ENCODE measurements at regions not wholly inside any gene's neighbourhood (a gene's known extent, or its start where the extent isn't known, plus 50 kb on each side); places are given as distances from the start of the nearest gene placed in this dataset.
"Not testable (repeated sequence)": the region's sequence is repeated elsewhere in the genome, so short reads cannot be mapped to it uniquely, and the experiment has no call there.

GRCh38 chr1:199453723-199454122 is 573.8 kb upstream of the NR5A2 start:
- H3K27ac Mint-ChIP-seq, result no peak overlapping the region
- no peaks in the 10 kb centered on the region for H3K36me3 Mint-ChIP-seq
- H3K4me3 Mint-ChIP-seq, result no peak overlapping the region
- DNase-seq (ENCODE audit: low spot score in 2 of 2), result no peak
- H3K4me1 Mint-ChIP-seq, result no peaks in the 10 kb centered on the region
- H3K9me3 Mint-ChIP-seq, result no peaks in the 10 kb centered on the region
- ATAC-seq, result no peak

- Mint-ChIP-seq H3K27ac (no peak overlapping the region), H3K36me3 (no peaks in the 10 kb centered on the region), H3K4me1 (no peaks in the 10 kb centered on the region), H3K4me3 (no peak overlapping the region), H3K9me3 (peaks cover 3% of the 10 kb centered on the region)
- ATAC-seq (no peak), DNase-seq (ENCODE audit: low spot score in 2 of 2) (no peak)
Measured at GRCh38 chr1:199460933-199461332, 566.6 kb upstream of the NR5A2 start.

- H3K27ac Mint-ChIP-seq, result no peak overlapping the region
- H3K4me3 Mint-ChIP-seq, result no peak overlapping the region
- H3K4me1 Mint-ChIP-seq, result no peaks in the 10 kb centered on the region
- no peaks in the 10 kb centered on the region for H3K36me3 Mint-ChIP-seq
- no peak for DNase-seq (ENCODE audit: low spot score in 2 of 2)
- peaks cover 3% of the 10 kb centered on the region for H3K9me3 Mint-ChIP-seq
- peak; percentile 62 for ATAC-seq
Measured at GRCh38 chr1:199463521-199464127, 563.9 kb upstream of the NR5A2 start.

- no peak for DNase-seq (ENCODE audit: low spot score in 2 of 2)
- no peak overlapping the region for H3K27ac Mint-ChIP-seq
- H3K36me3 Mint-ChIP-seq, result no peaks in the 10 kb centered on the region
- peaks cover 3% of the 10 kb centered on the region for H3K9me3 Mint-ChIP-seq
- ATAC-seq, result no peak
- H3K4me1 Mint-ChIP-seq, result no peaks in the 10 kb centered on the region
- H3K4me3 Mint-ChIP-seq, result no peak overlapping the region
Measured at GRCh38 chr1:199466961-199467360, 560.5 kb upstream of the NR5A2 start.

GRCh38 chr1:199472018-199472417 is 555.5 kb upstream of the NR5A2 start:
- no peak for DNase-seq (ENCODE audit: low spot score in 2 of 2)
- H3K4me1 Mint-ChIP-seq, result no peaks in the 10 kb centered on the region
- no peak for ATAC-seq
- no peak overlapping the region for H3K4me3 Mint-ChIP-seq
- H3K36me3 Mint-ChIP-seq, result no peaks in the 10 kb centered on the region
- H3K9me3 Mint-ChIP-seq, result no peaks in the 10 kb centered on the region
- H3K27ac Mint-ChIP-seq, result no peak overlapping the region

GRCh38 chr1:199472978-199473377 is 554.5 kb upstream of the NR5A2 start:
- DNase-seq (ENCODE audit: low spot score in 2 of 2), result no peak
- no peak for ATAC-seq
- Mint-ChIP-seq H3K36me3 (no peaks in the 10 kb centered on the region), H3K4me3 (no peak overlapping the region), H3K4me1 (no peaks in the 10 kb centered on the region), H3K27ac (no peak overlapping the region), H3K9me3 (no peaks in the 10 kb centered on the region)

GRCh38 chr1:199474738-199475137 is 552.8 kb upstream of the NR5A2 start:
- Mint-ChIP-seq H3K4me1 (no peaks in the 10 kb centered on the region), H3K27ac (no peak overlapping the region), H3K36me3 (no peaks in the 10 kb centered on the region), H3K4me3 (no peak overlapping the region), H3K9me3 (no peaks in the 10 kb centered on the region)
- ATAC-seq (no peak), DNase-seq (ENCODE audit: low spot score in 2 of 2) (no peak)

- Mint-ChIP-seq H3K4me3 (no peak overlapping the region), H3K4me1 (no peaks in the 10 kb centered on the region), H3K9me3 (no peaks in the 10 kb centered on the region), H3K36me3 (no peaks in the 10 kb centered on the region), H3K27ac (no peak overlapping the region)
- no peak for ATAC-seq
- no peak for DNase-seq (ENCODE audit: low spot score in 2 of 2)
Measured at GRCh38 chr1:199482426-199482825, 545.1 kb upstream of the NR5A2 start.

- Mint-ChIP-seq H3K4me3 (no peak overlapping the region), H3K27ac (no peak overlapping the region), H3K9me3 (peaks cover 6% of the 10 kb centered on the region), H3K36me3 (no peaks in the 10 kb centered on the region), H3K4me1 (no peaks in the 10 kb centered on the region)
- no peak for ATAC-seq
- no peak for DNase-seq (ENCODE audit: low spot score in 2 of 2)
Measured at GRCh38 chr1:199489594-199489993, 537.9 kb upstream of the NR5A2 start.

- H3K4me3 Mint-ChIP-seq, result no peak overlapping the region
- H3K4me1 Mint-ChIP-seq, result no peaks in the 10 kb centered on the region
- H3K9me3 Mint-ChIP-seq, result peaks cover 12% of the 10 kb centered on the region
- no peaks in the 10 kb centered on the region for H3K36me3 Mint-ChIP-seq
- DNase-seq (ENCODE audit: low spot score in 2 of 2) (no peak), ATAC-seq (no peak)
- no peak overlapping the region for H3K27ac Mint-ChIP-seq
Measured at GRCh38 chr1:199490769-199491527, 536.6 kb upstream of the NR5A2 start.

GRCh38 chr1:199495432-199495831 is 532.1 kb upstream of the NR5A2 start:
- no peak overlapping the region for H3K4me3 Mint-ChIP-seq
- DNase-seq (ENCODE audit: low spot score in 2 of 2), result no peak
- no peaks in the 10 kb centered on the region for H3K36me3 Mint-ChIP-seq
- peaks cover 12% of the 10 kb centered on the region for H3K9me3 Mint-ChIP-seq
- no peak overlapping the region for H3K27ac Mint-ChIP-seq
- no peaks in the 10 kb centered on the region for H3K4me1 Mint-ChIP-seq
- no peak for ATAC-seq

- H3K36me3 Mint-ChIP-seq; H3K4me3 Mint-ChIP-seq; H3K4me1 Mint-ChIP-seq; ATAC-seq; H3K9me3 Mint-ChIP-seq; DNase-seq (ENCODE audit: low spot score in 2 of 2); H3K27ac Mint-ChIP-seq: not testable (repeated sequence)
Measured at GRCh38 chr1:199498802-199499201, 528.7 kb upstream of the NR5A2 start.

- DNase-seq (ENCODE audit: low spot score in 2 of 2), result no peak
- ATAC-seq, result no peak
- H3K4me3 Mint-ChIP-seq, result no peak overlapping the region
- no peaks in the 10 kb centered on the region for H3K4me1 Mint-ChIP-seq
- H3K27ac Mint-ChIP-seq, result no peak overlapping the region
- no peaks in the 10 kb centered on the region for H3K36me3 Mint-ChIP-seq
- H3K9me3 Mint-ChIP-seq, result no peaks in the 10 kb centered on the region
Measured at GRCh38 chr1:199508072-199508471, 519.4 kb upstream of the NR5A2 start.

GRCh38 chr1:199508653-199509052 is 518.9 kb upstream of the NR5A2 start:
- ATAC-seq (no peak), DNase-seq (ENCODE audit: low spot score in 2 of 2) (no peak)
- Mint-ChIP-seq H3K4me3 (no peak overlapping the region), H3K36me3 (no peaks in the 10 kb centered on the region), H3K9me3 (no peaks in the 10 kb centered on the region), H3K4me1 (no peaks in the 10 kb centered on the region), H3K27ac (no peak overlapping the region)

GRCh38 chr1:199509456-199509855 is 518.1 kb upstream of the NR5A2 start:
- Mint-ChIP-seq H3K36me3 (no peaks in the 10 kb centered on the region), H3K4me1 (no peaks in the 10 kb centered on the region)
- ATAC-seq, result no peak

GRCh38 chr1:199510314-199510713 is 517.2 kb upstream of the NR5A2 start:
- no peak overlapping the region for H3K4me3 Mint-ChIP-seq
- peak; percentile 31 for ATAC-seq
- H3K9me3 Mint-ChIP-seq, result no peaks in the 10 kb centered on the region
- H3K27ac Mint-ChIP-seq, result no peak overlapping the region
- DNase-seq (ENCODE audit: low spot score in 2 of 2), result no peak
- H3K4me1 Mint-ChIP-seq, result no peaks in the 10 kb centered on the region
- H3K36me3 Mint-ChIP-seq, result no peaks in the 10 kb centered on the region

More at GRCh38 chr1:199509456-199509855, 518.1 kb upstream of the NR5A2 start:
- Mint-ChIP-seq H3K4me3 (no peak overlapping the region), H3K27ac (no peak overlapping the region), H3K9me3 (no peaks in the 10 kb centered on the region)
- DNase-seq (ENCODE audit: low spot score in 2 of 2), result no peak

All from stimulated activated effector memory CD8-positive, alpha-beta T cell treated with anti-CD3 and anti-CD28 coated beads, Interleukin-12 subunit alpha, Interleukin-12 subunit beta, amount 100 ng/mL, for 72 hours (primary cell).